C4-2B (cell line): ENCODE measurements at regions not wholly inside any gene's neighbourhood (a gene's known extent, or its start where the extent isn't known, plus 50 kb on each side); places are given as distances from the start of the nearest gene placed in this dataset.

Experiments
- H3K27ac ChIP-seq: fragments of 450-650 bp; 2 replicates; pipeline ENCODE4 v1.5.1; 2017
- CTCF ChIP-seq: fragments of 450-650 bp; conservative IDR thresholded peaks from 2 replicates; pipeline ENCODE4 v1.5.1; 2017; ENCODE audit warnings: mild to moderate bottlenecking
- ZFX ChIP-seq: fragments of 450-650 bp; IDR thresholded peaks from 2 replicates; pipeline ENCODE4 v1.6.1; 2017

GRCh38 chr7:21169667-21170580 is 258.0 kb upstream of the SP4 start:
- H3K27ac ChIP-seq, result no peak overlapping the region
- no peak for TF ChIP-seq CTCF
- no peak for TF ChIP-seq ZFX

- no peak overlapping the region for H3K27ac ChIP-seq
- TF ChIP-seq ZFX (no peak), CTCF (no peak)
These were observed 255.1 kb upstream of the SP4 start for GRCh38 chr7:21172800-21173199.

- TF ChIP-seq ZFX (no peak), CTCF (no peak)
- H3K27ac ChIP-seq, result no peak overlapping the region
These were observed 254.4 kb upstream of the SP4 start for GRCh38 chr7:21173436-21173835.

DNA sequence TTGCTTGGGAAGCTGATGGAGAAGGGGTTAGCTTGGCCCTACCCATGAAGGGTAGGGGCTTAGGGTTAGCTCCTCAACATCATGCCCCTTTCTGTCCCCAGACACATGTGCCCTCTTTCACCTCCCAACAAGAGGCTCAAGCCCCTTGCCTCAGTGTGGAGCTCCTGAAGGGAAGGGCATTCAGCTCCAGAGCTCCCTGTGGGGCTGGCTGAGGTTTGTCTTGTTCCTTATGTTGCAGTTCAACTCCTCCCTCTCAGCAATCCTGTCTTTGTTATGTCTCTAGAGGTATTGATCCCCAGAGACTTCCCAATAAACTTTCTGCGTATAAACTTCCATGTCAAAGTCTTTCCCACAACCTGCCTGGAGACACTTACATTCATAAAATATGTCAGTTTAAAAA is 252.2 kb upstream of the SP4 start:
- no peak overlapping the region for H3K27ac ChIP-seq
- no peak for TF ChIP-seq ZFX
- TF ChIP-seq CTCF, result no peak

DNA sequence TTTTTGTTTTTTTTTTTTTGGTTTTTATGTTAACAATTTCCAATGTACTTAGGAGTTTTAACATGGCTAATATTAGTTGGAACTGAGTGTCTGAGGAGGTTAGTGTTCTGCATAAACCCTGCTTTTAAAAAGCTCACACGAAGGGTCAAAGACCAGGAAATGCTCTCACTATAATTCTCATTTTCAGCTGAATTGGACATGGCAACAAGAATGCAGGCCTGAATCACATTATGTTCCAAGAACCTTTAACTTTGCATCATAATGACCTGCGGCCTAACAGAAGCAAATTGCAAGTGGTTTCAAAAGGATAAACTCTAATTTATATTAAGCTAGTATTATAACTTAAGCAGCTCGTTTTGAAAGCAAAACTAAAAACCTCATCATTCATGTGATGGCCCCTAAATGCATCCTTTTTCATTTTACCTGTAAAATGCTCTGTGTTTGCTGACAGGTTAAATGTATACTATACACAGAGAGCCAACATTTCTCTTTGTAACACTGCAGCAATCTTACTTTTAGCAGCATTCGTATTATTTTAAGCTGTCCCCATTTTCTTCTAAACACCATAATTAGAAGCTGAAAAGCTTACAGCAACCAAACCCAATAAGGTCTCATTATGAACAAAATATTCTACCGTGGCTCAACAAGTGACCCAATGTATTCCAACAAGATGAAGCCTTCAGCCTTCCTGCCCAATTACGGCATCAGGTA is 242.8 kb upstream of the SP4 start:
- H3K27ac ChIP-seq, result no peak overlapping the region
- no peak for TF ChIP-seq ZFX
- TF ChIP-seq CTCF, result no peak

- no peak overlapping the region for H3K27ac ChIP-seq
- TF ChIP-seq CTCF (no peak), ZFX (no peak)
These were observed 242.1 kb upstream of the SP4 start for GRCh38 chr7:21185653-21186265.
